Upper lobe of right lung (tissue), 1 donor: ENCODE measurements at regions not wholly inside any gene's neighbourhood (a gene's known extent, or its start where the extent isn't known, plus 50 kb on each side); places are given as distances from the start of the nearest gene placed in this dataset.

Experiments used
- ATAC-seq: fragments of 200-7000 bp; cut with Tn5 transposase; one replicate; pipeline ENCODE4 v1.9.1; 2020; ENCODE audit warnings: mild to moderate bottlenecking, moderate library complexity
- DNase-seq: peaks from one replicate; pipeline ENCODE4 v3.0.0-alpha.2; 2020
- H3K27ac ChIP-seq: fragments of 200-600 bp; one replicate; pipeline ENCODE4 v1.8.0; 2022
- H3K27me3 ChIP-seq: fragments of 200-600 bp; one replicate; pipeline ENCODE4 v1.8.0; 2022; ENCODE audit warnings: mild to moderate bottlenecking
- H3K36me3 ChIP-seq: fragments of 200-600 bp; one replicate; pipeline ENCODE4 v1.8.0; 2022
- H3K4me1 ChIP-seq: fragments of 200-600 bp; one replicate; pipeline ENCODE4 v1.8.0; 2022
- H3K4me3 ChIP-seq: fragments of 200-600 bp; one replicate; pipeline ENCODE4 v1.8.0; 2022; ENCODE audit warnings: mild to moderate bottlenecking
- H3K9me3 ChIP-seq: fragments of 200-600 bp; one replicate; pipeline ENCODE4 v1.8.0; 2022
- CTCF ChIP-seq: fragments of 200-600 bp; IDR thresholded peaks from one replicate; pipeline ENCODE4 v1.8.0; 2022; ENCODE audit warnings: antibody characterized with exemption
- intact Hi-C: fragments of 100-400 bp; cut with DNase I; formaldehyde crosslinking; loops from one replicate; pipeline ENCODE4 v1.11.0; 2022
- donor health status: DM: no; HTN: yes; CAD: no; lungs with severe emphysema.

DNA sequence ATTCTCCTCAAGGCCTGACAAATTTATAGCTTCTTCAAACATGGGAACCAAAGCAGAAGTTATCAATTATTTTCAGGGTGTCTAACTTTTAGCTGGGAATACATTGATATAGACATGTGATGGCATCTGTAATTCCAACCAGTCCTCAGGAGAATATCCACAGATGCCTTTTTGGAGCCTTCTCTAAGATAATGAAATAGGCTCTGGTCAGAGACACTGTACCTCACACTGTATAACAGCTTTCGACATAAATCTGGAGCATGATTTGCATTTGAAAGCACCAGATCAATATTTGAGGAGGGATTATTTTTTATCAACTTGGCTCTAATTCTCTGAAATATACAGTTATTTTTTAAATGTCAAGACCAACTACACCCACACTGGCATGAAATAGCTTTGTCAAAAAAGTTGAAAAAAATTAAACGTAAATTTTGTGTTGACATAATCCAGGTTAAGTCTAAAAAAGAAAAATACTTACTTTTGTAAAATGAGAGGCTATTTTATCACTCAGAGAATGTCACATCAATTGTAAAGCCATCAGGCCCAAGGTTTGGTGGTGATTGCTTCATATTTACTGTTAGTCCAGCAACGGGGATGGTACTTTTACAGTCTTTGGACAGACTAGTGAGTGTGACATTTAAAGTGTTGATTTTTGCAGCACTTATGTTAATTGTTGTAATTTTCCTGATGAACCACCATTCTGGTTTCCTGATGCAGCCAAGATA, 177.0 kb upstream of the SP8 start:
- Histone ChIP-seq H3K4me1 (no peaks in the 10 kb centered on the region), H3K36me3 (no peaks in the 10 kb centered on the region), H3K27ac (no peak overlapping the region), H3K9me3 (no peaks in the 10 kb centered on the region), H3K27me3 (no peaks in the 10 kb centered on the region), H3K4me3 (no peak overlapping the region)
- intact Hi-C loops: no loop called here
- TF ChIP-seq CTCF: no peak
- DNase-seq: no peak
- no peak for ATAC-seq

DNA sequence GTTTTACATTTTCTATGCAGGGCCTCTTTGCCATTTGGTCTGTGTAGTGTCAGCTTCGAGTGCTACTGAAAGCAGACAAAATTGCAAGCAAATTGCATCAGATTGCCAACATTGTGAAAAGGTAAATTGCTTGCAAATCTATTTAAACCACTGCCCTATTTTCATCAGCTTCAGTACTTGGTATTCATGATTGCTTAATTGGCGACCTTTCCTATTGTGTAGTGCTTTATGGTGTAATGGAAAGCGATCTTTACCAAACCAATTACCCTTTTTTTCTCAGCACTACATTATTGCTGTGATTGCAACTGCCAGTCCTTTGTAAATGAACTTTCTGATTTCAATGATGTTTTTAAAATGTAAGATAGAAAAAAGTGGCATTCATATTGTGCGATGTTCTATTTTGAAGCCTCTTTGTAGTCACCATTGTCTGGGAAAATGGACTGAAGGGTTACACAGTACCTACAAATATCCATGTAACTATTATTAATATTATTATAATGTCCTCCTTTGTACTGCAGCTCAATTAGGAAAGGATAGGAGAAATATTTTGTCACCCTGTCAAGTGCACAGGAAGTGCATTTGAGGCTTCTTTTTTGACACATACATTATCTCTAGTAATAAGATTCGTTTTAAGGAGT, 177.7 kb upstream of the SP8 start:
- H3K27ac ChIP-seq: no peak overlapping the region
- ATAC-seq (no peak), DNase-seq (no peak)
- intact Hi-C loops: no loop called here
- no peaks in the 10 kb centered on the region for H3K27me3 ChIP-seq
- TF ChIP-seq CTCF: no peak
- H3K9me3 ChIP-seq: no peaks in the 10 kb centered on the region
- H3K4me3 ChIP-seq: no peak overlapping the region
- no peaks in the 10 kb centered on the region for H3K4me1 ChIP-seq
- no peaks in the 10 kb centered on the region for H3K36me3 ChIP-seq

GRCh38 chr7:20971219-20971618, 184.5 kb upstream of the SP8 start:
- intact Hi-C loops: no loop called here
- ATAC-seq (no peak), DNase-seq (no peak)
- H3K27ac ChIP-seq: no peak overlapping the region
- TF ChIP-seq CTCF: no peak
- H3K4me3 ChIP-seq: no peak overlapping the region
- no peaks in the 10 kb centered on the region for H3K36me3 ChIP-seq
- no peaks in the 10 kb centered on the region for H3K27me3 ChIP-seq
- H3K9me3 ChIP-seq: no peaks in the 10 kb centered on the region
- H3K4me1 ChIP-seq: no peaks in the 10 kb centered on the region

GRCh38 chr7:20980232-20980631, 193.5 kb upstream of the SP8 start:
- no peak for DNase-seq
- no peaks in the 10 kb centered on the region for H3K4me1 ChIP-seq
- H3K9me3 ChIP-seq: no peaks in the 10 kb centered on the region
- intact Hi-C loops: no loop called here
- H3K36me3 ChIP-seq: no peaks in the 10 kb centered on the region
- no peak for ATAC-seq
- H3K27me3 ChIP-seq: no peaks in the 10 kb centered on the region
- no peak overlapping the region for H3K27ac ChIP-seq
- H3K4me3 ChIP-seq: no peak overlapping the region
- TF ChIP-seq CTCF: no peak

DNA sequence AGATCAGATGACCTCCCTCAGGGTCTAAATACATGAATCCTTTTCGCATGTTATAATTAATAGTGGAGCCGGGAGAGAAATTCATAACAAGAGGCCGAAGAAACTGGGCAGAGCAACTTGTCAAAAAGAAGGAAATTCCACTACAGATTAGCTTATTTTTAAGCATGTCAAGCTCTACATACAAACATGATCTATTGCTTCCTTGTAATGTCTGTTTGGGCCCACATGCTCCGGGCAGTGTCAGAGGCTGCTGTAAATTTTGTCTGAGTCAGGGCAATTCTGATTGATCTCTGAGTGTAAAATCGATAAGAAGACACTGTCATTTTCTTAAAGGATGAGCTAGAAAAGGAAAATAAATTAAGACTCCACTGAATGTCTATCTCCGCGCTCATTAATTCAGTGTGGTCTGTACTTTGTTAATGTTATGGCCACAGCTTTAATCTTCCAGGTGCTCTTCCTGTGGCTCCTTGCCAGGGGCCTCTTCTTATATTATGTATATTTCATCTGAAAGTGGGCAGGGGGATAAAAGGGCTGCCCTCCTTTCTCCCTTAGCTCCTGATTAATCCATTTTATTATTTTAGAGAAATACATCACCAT, 194.1 kb upstream of the SP8 start:
- Histone ChIP-seq H3K27ac (no peak overlapping the region), H3K4me3 (no peak overlapping the region), H3K4me1 (no peaks in the 10 kb centered on the region), H3K36me3 (no peaks in the 10 kb centered on the region), H3K9me3 (no peaks in the 10 kb centered on the region), H3K27me3 (no peaks in the 10 kb centered on the region)
- no peak for TF ChIP-seq CTCF
- no peak for DNase-seq
- no peak for ATAC-seq
- intact Hi-C loops: no loop called here
